ENCODE measurements at regions not wholly inside any gene's neighbourhood (a gene's known extent, or its start where the extent isn't known, plus 50 kb on each side); places are given as distances from the start of the nearest gene placed in this dataset.

DNA sequence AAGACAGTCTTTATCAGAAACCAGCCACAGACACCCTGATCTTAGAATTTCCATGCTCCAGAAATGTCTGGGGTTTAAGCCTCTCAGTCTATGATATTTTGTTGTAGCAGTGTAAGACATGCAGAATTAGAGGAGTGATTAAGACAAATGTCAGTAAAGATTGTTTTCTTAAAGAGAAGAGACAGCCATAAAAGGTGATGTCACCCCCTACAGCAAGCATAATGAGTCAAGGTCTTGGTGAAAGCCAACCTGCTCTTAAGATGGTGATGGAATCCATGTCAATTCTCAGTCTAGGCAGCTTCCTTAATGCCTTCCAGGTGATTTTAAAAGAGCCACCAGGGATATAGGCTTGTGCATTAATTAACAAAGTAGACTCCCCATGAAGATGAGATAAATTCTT lies 849.9 kb upstream of the EPHA7 start:
- TF ChIP-seq, protein P1, sequence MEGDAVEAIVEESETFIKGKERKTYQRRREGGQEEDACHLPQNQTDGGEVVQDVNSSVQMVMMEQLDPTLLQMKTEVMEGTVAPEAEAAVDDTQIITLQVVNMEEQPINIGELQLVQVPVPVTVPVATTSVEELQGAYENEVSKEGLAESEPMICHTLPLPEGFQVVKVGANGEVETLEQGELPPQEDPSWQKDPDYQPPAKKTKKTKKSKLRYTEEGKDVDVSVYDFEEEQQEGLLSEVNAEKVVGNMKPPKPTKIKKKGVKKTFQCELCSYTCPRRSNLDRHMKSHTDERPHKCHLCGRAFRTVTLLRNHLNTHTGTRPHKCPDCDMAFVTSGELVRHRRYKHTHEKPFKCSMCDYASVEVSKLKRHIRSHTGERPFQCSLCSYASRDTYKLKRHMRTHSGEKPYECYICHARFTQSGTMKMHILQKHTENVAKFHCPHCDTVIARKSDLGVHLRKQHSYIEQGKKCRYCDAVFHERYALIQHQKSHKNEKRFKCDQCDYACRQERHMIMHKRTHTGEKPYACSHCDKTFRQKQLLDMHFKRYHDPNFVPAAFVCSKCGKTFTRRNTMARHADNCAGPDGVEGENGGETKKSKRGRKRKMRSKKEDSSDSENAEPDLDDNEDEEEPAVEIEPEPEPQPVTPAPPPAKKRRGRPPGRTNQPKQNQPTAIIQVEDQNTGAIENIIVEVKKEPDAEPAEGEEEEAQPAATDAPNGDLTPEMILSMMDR (IDR thresholded peaks at IDR 0.05), result no peak
- TF ChIP-seq POLR2A (IDR thresholded peaks at IDR 0.05), result no peak
- TF ChIP-seq POLR2AphosphoS5 (IDR thresholded peaks at IDR 0.05), result no peak
